GM06990 (cell line): ENCODE measurements at regions not wholly inside any gene's neighbourhood (a gene's known extent, or its start where the extent isn't known, plus 50 kb on each side); places are given as distances from the start of the nearest gene placed in this dataset.

Experiments used
- DNase-seq: peaks from one replicate; pipeline ENCODE4 v3.0.0-alpha.2; 2011; ENCODE audit not compliant: insufficient read length; ENCODE audit errors: extremely low read depth
- H3K27me3 ChIP-seq: replicated peaks from 2 replicates; pipeline ENCODE4 v1.6.0; 2011; ENCODE audit warnings: low read length; ENCODE audit not compliant: control insufficient read depth, insufficient read depth
- H3K36me3 ChIP-seq: 2 replicates; pipeline ENCODE4 v1.5.1; 2011; ENCODE audit warnings: low read length; ENCODE audit not compliant: control insufficient read depth, insufficient read depth
- H3K4me3 ChIP-seq: replicated peaks from 2 replicates; pipeline ENCODE4 v1.5.1; 2011; ENCODE audit warnings: low read depth, mild to moderate bottlenecking, control low read depth, low read length
- CTCF ChIP-seq: IDR thresholded peaks from 2 replicates; pipeline ENCODE4 v1.5.1; 2011; ENCODE audit warnings: low read length, control low read depth, mild to moderate bottlenecking, inconsistent platforms; ENCODE audit not compliant: insufficient read depth, poor library complexity, severe bottlenecking

DNA sequence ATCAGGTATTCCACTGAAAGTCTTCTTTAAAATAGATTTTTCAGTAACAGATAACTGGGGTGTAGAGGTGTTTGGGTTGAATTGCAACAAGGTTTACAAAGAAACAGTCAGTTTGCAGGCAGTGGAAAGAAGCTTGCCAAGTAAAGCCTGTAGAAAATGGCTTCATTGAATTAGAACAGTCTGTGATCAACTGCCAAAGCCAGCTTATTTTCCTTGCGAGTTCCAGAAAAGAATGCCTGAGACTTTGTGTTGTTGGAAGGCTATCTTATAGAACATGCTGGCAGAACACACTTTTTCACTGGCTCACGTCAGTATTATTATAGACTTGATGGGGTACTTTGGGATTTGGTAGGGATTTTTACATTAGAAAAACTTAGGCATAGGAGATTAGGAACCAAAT, 601.0 kb downstream of the XIRP2 start:
- TF ChIP-seq CTCF = no peak
- Histone ChIP-seq H3K4me3 (no peak overlapping the region), H3K36me3 (no peaks in the 10 kb centered on the region), H3K27me3 (no peaks in the 10 kb centered on the region)
- no peak for DNase-seq

GRCh38 chr2:167487728-167488127, 599.4 kb downstream of the XIRP2 start:
- DNase-seq = no peak
- no peaks in the 10 kb centered on the region for H3K36me3 ChIP-seq
- no peak overlapping the region for H3K4me3 ChIP-seq
- no peaks in the 10 kb centered on the region for H3K27me3 ChIP-seq
- TF ChIP-seq CTCF = no peak

DNA sequence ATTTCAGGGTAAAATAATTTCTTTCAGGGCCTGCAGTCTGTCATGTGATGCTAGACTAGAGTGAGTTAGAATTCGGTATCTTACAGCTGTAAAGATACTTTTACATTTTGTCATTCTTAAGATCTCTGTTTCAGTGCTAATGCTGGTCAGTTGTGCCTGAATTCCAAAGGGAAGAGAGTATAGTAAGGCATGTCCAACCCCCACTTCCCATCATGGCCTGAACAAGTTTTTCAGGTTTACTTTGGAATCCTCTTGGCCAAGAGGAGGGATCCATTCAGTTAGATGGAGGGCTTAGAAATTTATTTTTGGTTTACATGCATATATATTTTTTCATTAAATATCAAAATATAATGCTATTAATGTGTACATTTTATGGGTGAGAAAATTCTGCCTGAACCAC, 596.6 kb downstream of the XIRP2 start:
- TF ChIP-seq CTCF = no peak
- Histone ChIP-seq H3K27me3 (no peaks in the 10 kb centered on the region), H3K36me3 (no peaks in the 10 kb centered on the region), H3K4me3 (no peak overlapping the region)
- no peak for DNase-seq

- Histone ChIP-seq H3K36me3 (no peaks in the 10 kb centered on the region), H3K27me3 (no peaks in the 10 kb centered on the region), H3K4me3 (no peak overlapping the region)
- TF ChIP-seq CTCF = no peak
- DNase-seq = no peak
These were observed 592.7 kb downstream of the XIRP2 start for GRCh38 chr2:167480986-167481309.

- no peak for DNase-seq
- H3K27me3 ChIP-seq = no peaks in the 10 kb centered on the region
- H3K36me3 ChIP-seq = no peaks in the 10 kb centered on the region
- H3K4me3 ChIP-seq = no peak overlapping the region
- TF ChIP-seq CTCF = no peak
These were observed 592.1 kb downstream of the XIRP2 start for GRCh38 chr2:167480232-167480985.

DNA sequence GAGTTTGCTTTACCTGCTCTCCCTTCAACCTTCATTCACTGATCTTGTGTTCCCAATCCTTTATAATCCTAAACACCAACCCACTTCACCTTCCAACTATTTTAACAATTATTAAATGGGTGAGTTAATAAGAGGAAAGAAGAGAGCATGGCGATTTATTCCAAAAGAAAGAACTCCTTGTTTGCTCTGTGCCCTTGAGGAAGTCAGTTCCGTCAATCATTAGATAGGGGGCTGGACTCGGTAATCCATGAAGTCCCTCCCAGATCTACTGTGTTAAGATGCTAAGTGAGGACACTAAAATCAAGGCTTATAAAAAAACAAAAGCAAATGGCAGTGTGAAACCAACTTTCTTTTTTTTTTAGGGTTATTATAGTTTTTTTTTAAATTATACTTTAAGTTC, 589.9 kb downstream of the XIRP2 start:
- H3K4me3 ChIP-seq = no peak overlapping the region
- no peak for TF ChIP-seq CTCF
- no peaks in the 10 kb centered on the region for H3K27me3 ChIP-seq
- DNase-seq = no peak
- H3K36me3 ChIP-seq = no peaks in the 10 kb centered on the region
